GM20000 (cell line): ENCODE measurements at regions not wholly inside any gene's neighbourhood (a gene's known extent, or its start where the extent isn't known, plus 50 kb on each side); places are given as distances from the start of the nearest gene placed in this dataset.

ENCODE experiments used
- DNase-seq: peaks from one replicate; pipeline ENCODE4 v3.0.0; 2012; ENCODE audit warnings: low spot score
- TF ChIP-seq, protein P1 (sequence below): IDR thresholded peaks from 2 replicates; pipeline ENCODE4 v1.5.1; 2012; ENCODE audit warnings: mild to moderate bottlenecking, control low read depth; ENCODE audit errors: extremely low read depth, missing control alignments

DNA sequence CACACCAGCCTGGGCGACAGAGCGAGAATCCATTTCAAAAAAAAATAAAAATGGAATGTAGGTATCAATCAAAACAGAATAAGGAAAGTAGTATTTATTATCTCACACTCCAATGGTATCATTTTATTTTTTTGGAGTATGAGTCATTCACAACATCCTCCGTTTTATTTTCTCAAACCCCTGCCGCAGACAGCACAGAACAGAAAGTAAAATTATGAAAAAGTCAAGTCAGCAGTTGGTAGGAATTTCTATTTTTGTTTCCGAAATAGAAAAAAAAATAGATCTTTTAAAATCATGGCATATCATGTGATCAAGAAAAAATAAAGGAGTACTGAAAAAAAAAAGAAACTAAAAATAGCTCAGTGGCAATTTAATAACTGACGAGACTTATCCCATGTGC lies 490.7 kb upstream of the TENM3 start:
- no peak for DNase-seq
- TF ChIP-seq, protein P1, sequence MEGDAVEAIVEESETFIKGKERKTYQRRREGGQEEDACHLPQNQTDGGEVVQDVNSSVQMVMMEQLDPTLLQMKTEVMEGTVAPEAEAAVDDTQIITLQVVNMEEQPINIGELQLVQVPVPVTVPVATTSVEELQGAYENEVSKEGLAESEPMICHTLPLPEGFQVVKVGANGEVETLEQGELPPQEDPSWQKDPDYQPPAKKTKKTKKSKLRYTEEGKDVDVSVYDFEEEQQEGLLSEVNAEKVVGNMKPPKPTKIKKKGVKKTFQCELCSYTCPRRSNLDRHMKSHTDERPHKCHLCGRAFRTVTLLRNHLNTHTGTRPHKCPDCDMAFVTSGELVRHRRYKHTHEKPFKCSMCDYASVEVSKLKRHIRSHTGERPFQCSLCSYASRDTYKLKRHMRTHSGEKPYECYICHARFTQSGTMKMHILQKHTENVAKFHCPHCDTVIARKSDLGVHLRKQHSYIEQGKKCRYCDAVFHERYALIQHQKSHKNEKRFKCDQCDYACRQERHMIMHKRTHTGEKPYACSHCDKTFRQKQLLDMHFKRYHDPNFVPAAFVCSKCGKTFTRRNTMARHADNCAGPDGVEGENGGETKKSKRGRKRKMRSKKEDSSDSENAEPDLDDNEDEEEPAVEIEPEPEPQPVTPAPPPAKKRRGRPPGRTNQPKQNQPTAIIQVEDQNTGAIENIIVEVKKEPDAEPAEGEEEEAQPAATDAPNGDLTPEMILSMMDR: no peak

DNA sequence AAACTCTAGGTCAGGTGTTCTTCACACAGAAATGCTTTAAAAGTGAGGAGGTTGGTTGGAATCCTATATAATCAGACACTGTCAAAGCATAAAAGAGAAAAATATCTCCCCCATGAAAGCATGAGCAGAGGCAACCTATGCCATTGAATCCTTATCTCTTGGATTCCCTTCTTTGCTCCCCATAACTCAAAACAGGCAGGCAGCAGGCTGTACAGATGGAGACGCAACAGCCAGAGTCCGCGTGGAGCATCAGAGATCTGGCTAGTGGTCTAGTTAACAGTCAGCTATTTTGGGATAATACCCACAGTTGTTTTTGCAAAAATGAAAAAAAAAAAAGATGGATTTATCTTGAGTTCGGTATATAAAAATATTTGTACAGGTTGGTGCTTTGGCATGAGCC lies 490.0 kb upstream of the TENM3 start:
- TF ChIP-seq, protein P1: no peak
- DNase-seq: no peak

DNA sequence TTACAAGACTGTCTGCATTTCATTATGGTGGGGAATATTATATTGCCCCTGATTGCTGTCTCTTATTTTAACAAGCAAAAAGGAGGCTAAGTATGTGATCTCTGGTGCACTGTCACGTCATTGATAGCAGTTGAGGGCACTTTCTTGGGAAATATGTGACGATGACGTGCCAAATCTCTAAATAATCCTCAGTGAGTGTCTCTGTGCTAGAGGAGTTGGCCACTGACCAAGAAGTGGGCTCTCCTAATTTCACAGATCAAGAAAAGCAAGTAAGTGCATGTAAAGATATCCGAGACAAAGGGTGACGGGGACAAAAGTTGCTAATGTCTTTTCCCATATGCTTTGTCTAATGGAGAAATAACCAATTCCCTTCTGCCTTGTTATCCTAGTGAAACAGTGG lies 487.4 kb upstream of the TENM3 start:
- TF ChIP-seq, protein P1: no peak
- no peak for DNase-seq

DNA sequence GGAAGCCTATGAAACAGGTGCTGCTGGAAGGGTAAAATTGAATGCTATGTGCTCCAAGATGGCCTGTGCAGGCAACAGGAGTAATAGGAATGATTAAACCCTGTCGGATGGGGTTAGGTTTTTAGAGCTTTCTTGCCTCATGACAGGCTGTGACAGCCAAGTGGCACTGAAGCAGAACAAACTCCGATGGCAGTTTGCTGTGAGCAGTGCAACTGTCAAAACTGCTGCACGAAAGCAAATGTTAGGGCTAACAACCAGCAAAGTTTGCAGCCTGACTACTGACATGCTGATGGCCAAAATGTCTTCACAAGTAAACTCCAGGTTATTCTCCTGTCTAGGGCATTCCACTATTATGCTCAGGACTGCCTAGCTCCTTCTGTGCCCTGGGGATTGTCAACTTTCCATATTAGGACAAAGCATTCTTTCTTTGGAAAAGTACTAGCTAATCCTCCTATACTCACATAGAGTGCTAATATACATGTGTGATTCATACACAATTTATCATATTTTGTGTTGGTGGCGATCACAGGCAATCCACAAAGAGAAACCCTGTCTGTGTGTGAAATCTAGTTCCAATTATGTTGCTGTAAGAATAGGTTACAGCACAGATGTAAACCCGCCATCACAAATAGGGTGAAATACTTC lies 486.6 kb upstream of the TENM3 start:
- DNase-seq: no peak
- TF ChIP-seq, protein P1: no peak

DNA sequence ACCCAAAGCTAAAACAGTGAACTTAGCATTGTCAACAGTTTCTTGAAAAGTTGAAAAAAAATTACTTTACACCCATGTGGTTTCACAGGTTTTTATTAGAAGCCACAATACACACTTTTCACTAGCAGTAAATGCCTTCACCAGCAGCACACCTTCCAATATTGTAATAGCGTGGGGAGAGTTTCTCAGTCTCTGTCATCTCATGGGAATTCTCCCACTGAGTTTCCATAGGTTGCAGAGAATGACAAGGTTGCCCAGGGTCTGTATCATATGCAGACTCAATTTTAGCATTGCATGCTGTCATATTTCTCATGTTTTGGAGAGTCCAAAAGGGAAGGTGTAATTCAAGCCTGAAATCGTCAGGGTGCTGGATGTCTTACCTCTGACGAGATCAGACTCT lies 486.1 kb upstream of the TENM3 start:
- no peak for DNase-seq
- TF ChIP-seq, protein P1: no peak

DNA sequence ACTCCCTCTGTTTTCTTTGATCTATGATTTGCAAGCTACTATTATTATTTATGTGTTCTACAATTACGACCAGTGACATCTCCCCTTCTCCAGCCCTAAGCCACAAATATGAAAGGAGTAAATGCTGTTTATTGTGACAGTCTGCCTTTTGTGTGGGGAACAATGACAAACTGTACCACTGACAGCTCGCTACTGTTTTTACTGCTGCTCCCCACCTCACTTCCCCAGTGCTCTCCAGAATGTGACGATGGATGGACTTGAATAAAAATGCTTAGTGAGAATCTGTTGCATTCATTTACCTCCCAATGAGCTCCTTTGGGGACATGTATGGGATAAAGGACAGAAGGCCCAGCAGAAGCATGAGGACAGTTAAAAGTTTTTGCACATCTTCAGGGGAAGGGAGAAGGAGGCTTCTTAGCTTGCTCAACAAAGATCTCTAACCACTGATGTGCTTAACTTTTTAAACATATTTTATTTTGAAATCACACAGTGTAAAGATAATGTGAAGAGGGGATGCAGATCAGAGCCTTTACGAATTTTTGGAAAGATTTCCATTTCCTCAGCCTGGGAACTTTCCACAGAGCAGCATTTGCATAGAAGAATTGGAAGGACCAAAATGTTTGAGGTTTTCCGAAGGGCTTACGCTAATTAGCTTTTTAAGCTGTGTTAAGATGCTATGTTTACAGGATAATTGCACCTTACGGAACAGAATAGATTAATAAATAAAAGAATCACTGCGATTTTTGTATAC lies 485.1 kb upstream of the TENM3 start:
- TF ChIP-seq, protein P1: no peak
- no peak for DNase-seq

DNA sequence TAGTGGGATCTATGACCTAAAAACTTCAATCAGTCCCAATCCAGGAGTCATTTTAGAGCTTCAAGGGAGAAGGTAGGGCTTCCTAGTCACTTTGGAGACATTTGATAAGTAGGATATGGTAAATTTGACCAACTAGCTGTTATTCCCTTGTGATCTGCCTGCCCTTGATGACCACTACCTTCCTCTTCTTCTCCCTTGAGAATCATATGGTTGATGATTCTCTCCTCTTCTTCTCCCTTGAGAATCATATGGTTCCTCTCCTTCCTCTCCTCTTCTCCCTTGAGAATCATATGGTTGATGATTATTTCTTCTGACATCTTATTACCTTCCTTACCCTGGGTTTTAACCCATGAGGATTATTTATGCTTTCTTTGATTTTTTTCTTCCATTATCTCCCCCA lies 482.6 kb upstream of the TENM3 start:
- no peak for DNase-seq
- TF ChIP-seq, protein P1: no peak
